ENCODE measurements at regions not wholly inside any gene's neighbourhood (a gene's known extent, or its start where the extent isn't known, plus 50 kb on each side); places are given as distances from the start of the nearest gene placed in this dataset.

DNA sequence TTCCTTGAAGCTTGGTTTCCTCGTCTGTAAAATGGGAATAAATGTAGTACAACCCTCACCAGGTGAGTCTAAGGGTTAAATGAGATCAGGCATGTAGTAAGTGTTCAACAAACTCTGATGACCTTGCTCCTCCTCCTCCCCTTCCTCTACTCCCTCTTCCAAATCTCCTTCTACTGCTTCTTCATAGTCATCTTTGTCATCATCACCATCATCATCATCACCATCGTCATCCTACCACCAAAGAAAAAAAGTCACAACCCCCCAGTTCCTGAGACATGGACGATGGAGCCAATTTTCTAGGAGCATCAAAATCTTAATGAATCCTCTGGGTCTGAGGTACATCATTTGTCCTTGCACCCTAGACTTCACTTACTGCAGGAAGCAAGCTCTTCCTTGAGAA, 240.0 kb downstream of the ANKRD60 start:
- no peaks in the 10 kb centered on the region for H3K4me1 ChIP-seq
- intact Hi-C loops (cut with DNase I; ENCODE audit: low total_unique reads), result no loop called here
- 89 to 97% (median 94%) methylated on average over 3 of the region's 3 CpGs for WGBS, 5 donors
- H3K36me3 ChIP-seq, result no peaks in the 10 kb centered on the region
- DNase-seq, result no peak
- TF ChIP-seq POLR2AphosphoS5 (IDR thresholded peaks at IDR 0.05), result no peak
- TF ChIP-seq, protein P1, sequence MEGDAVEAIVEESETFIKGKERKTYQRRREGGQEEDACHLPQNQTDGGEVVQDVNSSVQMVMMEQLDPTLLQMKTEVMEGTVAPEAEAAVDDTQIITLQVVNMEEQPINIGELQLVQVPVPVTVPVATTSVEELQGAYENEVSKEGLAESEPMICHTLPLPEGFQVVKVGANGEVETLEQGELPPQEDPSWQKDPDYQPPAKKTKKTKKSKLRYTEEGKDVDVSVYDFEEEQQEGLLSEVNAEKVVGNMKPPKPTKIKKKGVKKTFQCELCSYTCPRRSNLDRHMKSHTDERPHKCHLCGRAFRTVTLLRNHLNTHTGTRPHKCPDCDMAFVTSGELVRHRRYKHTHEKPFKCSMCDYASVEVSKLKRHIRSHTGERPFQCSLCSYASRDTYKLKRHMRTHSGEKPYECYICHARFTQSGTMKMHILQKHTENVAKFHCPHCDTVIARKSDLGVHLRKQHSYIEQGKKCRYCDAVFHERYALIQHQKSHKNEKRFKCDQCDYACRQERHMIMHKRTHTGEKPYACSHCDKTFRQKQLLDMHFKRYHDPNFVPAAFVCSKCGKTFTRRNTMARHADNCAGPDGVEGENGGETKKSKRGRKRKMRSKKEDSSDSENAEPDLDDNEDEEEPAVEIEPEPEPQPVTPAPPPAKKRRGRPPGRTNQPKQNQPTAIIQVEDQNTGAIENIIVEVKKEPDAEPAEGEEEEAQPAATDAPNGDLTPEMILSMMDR (IDR thresholded peaks at IDR 0.05 in 8 of 11, conservative IDR thresholded peaks at IDR 0.05 in 3 of 11), result no peak
- no peak for TF ChIP-seq POLR2A (IDR thresholded peaks at IDR 0.05)
- no peak overlapping the region for H3K4me3 ChIP-seq
- H3K27ac ChIP-seq, result no peak overlapping the region
- no peaks in the 10 kb centered on the region for H3K9me3 ChIP-seq
- H3K27me3 ChIP-seq (replicated peaks in 1 of 7), result peaks cover 0 to 30% (median 0%) of the 10 kb centered on the region in 7 donors

DNA sequence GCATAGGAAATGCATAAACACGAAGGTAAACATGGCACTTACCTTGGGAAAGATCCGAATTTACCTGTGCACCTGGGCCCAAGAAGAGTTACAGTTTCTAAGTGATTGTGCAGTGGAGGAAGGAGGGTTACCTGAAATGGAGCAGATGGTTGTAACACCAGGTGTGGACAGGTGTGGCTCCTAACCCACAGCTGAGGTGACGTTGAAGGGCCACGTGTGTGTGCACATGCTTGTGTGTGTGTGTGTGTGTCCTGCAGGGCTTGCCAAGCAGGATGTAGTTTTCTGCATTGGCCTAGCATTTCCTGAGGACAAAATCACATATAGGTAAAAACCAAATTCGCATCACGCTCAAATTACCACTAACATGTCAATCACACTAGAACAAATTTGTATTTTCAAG, 240.8 kb downstream of the ANKRD60 start:
- no peaks in the 10 kb centered on the region for H3K9me3 ChIP-seq
- no peak overlapping the region for H3K4me3 ChIP-seq
- no peaks in the 10 kb centered on the region for H3K36me3 ChIP-seq
- no peaks in the 10 kb centered on the region for H3K4me1 ChIP-seq
- peaks cover 0 to 26% (median 0%) of the 10 kb centered on the region in 7 donors for H3K27me3 ChIP-seq (replicated peaks in 1 of 7)
- no peak for DNase-seq
- TF ChIP-seq, protein P1 (IDR thresholded peaks at IDR 0.05 in 8 of 11, conservative IDR thresholded peaks at IDR 0.05 in 3 of 11), result no peak
- TF ChIP-seq POLR2A (IDR thresholded peaks at IDR 0.05) (no peak), POLR2AphosphoS5 (IDR thresholded peaks at IDR 0.05) (no peak)
- intact Hi-C loops (cut with DNase I; ENCODE audit: low total_unique reads), result no loop called here
- 82 to 91% (median 85%) methylated on average over 6 of the region's 6 CpGs for WGBS, 5 donors
- H3K27ac ChIP-seq, result no peak overlapping the region

DNA sequence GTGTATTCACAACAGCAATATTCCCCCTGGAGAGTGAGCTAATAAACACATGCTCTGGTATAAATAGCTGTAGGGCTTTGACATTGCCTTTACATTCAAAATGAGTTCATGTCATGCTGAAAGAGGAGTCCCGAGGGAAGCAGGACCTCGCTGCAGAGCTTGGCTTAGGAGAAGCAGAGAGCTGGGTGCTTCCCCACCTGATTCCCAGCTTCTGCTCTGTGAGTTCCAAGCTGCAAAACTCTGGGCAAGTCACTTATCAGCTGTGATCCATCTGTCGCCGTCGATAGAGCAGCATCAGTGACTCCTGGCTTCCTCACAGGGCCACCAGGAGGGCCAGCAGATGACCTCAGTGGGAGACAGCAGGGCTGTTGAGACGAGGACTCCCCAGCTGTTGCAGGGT, 241.8 kb downstream of the ANKRD60 start:
- Histone ChIP-seq H3K27ac (no peak overlapping the region), H3K4me1 (no peaks in the 10 kb centered on the region), H3K36me3 (no peaks in the 10 kb centered on the region), H3K9me3 (no peaks in the 10 kb centered on the region), H3K27me3 (replicated peaks in 1 of 7) (peaks cover 0 to 19% (median 0%) of the 10 kb centered on the region in 7 donors), H3K4me3 (no peak overlapping the region)
- intact Hi-C loops (cut with DNase I; ENCODE audit: low total_unique reads), result no loop called here
- TF ChIP-seq, protein P1 (IDR thresholded peaks at IDR 0.05 in 8 of 11, conservative IDR thresholded peaks at IDR 0.05 in 3 of 11), result no peak
- TF ChIP-seq POLR2AphosphoS5 (IDR thresholded peaks at IDR 0.05) (no peak), POLR2A (IDR thresholded peaks at IDR 0.05) (no peak)
- no peak for DNase-seq
- 74 to 92% (median 81%) methylated on average over 5 to 6 of the region's 6 CpGs for WGBS, 5 donors

DNA sequence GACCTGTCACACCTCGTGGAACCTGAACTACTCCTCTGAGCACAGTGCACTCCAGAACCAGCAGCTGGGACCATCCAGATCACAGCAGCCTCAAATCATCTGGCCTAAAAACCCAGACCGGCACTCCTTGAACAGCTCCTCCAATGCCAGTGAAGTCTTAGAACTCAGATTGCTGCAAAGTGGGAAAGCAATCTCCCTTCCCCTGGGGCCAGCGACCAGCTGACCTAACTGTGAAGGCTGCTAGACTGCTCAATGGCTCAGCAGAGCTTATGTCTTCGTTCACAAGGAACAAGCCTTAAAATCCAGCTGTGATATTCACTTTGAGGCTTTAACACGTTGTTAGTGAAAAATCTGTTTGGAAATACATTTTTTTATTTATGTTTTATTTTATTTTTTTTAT, 243.2 kb downstream of the ANKRD60 start:
- H3K27ac ChIP-seq, result no peak overlapping the region
- no peak overlapping the region for H3K4me3 ChIP-seq
- no peaks in the 10 kb centered on the region for H3K4me1 ChIP-seq
- TF ChIP-seq, protein P1 (IDR thresholded peaks at IDR 0.05 in 8 of 11, conservative IDR thresholded peaks at IDR 0.05 in 3 of 11), result no peak
- TF ChIP-seq POLR2A (IDR thresholded peaks at IDR 0.05) (no peak), POLR2AphosphoS5 (IDR thresholded peaks at IDR 0.05) (no peak)
- DNase-seq, result no peak
- H3K9me3 ChIP-seq, result no peaks in the 10 kb centered on the region
- 61 to 72% (median 64%) methylated on average over 5 of the region's 5 CpGs for WGBS, 5 donors
- peaks cover 0 to 19% (median 0%) of the 10 kb centered on the region in 7 donors for H3K27me3 ChIP-seq (replicated peaks in 1 of 7)
- intact Hi-C loops (cut with DNase I; ENCODE audit: low total_unique reads), result no loop called here
- H3K36me3 ChIP-seq, result no peaks in the 10 kb centered on the region
